ENCODE measurements at regions not wholly inside any gene's neighbourhood (a gene's known extent, or its start where the extent isn't known, plus 50 kb on each side); places are given as distances from the start of the nearest gene placed in this dataset.

- TF ChIP-seq, protein P1, sequence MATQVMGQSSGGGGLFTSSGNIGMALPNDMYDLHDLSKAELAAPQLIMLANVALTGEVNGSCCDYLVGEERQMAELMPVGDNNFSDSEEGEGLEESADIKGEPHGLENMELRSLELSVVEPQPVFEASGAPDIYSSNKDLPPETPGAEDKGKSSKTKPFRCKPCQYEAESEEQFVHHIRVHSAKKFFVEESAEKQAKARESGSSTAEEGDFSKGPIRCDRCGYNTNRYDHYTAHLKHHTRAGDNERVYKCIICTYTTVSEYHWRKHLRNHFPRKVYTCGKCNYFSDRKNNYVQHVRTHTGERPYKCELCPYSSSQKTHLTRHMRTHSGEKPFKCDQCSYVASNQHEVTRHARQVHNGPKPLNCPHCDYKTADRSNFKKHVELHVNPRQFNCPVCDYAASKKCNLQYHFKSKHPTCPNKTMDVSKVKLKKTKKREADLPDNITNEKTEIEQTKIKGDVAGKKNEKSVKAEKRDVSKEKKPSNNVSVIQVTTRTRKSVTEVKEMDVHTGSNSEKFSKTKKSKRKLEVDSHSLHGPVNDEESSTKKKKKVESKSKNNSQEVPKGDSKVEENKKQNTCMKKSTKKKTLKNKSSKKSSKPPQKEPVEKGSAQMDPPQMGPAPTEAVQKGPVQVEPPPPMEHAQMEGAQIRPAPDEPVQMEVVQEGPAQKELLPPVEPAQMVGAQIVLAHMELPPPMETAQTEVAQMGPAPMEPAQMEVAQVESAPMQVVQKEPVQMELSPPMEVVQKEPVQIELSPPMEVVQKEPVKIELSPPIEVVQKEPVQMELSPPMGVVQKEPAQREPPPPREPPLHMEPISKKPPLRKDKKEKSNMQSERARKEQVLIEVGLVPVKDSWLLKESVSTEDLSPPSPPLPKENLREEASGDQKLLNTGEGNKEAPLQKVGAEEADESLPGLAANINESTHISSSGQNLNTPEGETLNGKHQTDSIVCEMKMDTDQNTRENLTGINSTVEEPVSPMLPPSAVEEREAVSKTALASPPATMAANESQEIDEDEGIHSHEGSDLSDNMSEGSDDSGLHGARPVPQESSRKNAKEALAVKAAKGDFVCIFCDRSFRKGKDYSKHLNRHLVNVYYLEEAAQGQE (IDR thresholded peaks at IDR 0.05; ENCODE audit: insufficient read depth in 1 of 2, low read depth in 2 of 2, low read length in 2 of 2): no peak
- TF ChIP-seq POLR2AphosphoS5 (IDR thresholded peaks at IDR 0.05; ENCODE audit: low read depth, low read length) (no peak), SIN3A (IDR thresholded peaks at IDR 0.05; ENCODE audit: borderline replicate concordance, insufficient read depth, low read length) (no peak), TAF1 (IDR thresholded peaks at IDR 0.05; ENCODE audit: borderline replicate concordance, insufficient read depth, low read length) (no peak)
Observed at GRCh38 chr5:146959360-146959759, 80.8 kb upstream of the PPP2R2B start.

Measured in PFSK-1 (cell line).